GM12878 (cell line): ENCODE measurements at regions not wholly inside any gene's neighbourhood (a gene's known extent, or its start where the extent isn't known, plus 50 kb on each side); places are given as distances from the start of the nearest gene placed in this dataset.

Experiments
- ATAC-seq: fragments of 200-7000 bp; cut with Tn5 transposase; 3 replicates; pipeline ENCODE4 v1.9.1; 2020; ENCODE audit warnings: mild to moderate bottlenecking, moderate library complexity
- BruUV-seq: library from RNA; stranded (reverse); fragments of 400-500 nt; replicated peaks from 2 replicates; lab custom pipeline; 2021; lab: Mats Ljungman, UMichigan
- CTCF ChIA-PET: fragments of 300-600 bp; sonication (Branson Sonifier 250); formaldehyde crosslinking; extraction: SDS; loops from one replicate; lab custom pipeline; 2021; ENCODE audit warnings: inconsistent platforms; lab: Yijun Ruan, JAX
- POLR2A ChIA-PET: fragments of 350-600 bp; formaldehyde crosslinking; extraction: SDS; loops from one replicate; lab custom pipeline; 2021; ENCODE audit warnings: inconsistent platforms; lab: Charles Lee
- RAD21 ChIA-PET: fragments of 300-600 bp; sonication (Branson Sonifier 250); formaldehyde crosslinking; loops from one replicate; lab custom pipeline; 2023; ENCODE audit warnings: antibody characterized with exemption; ENCODE audit not compliant: unreplicated experiment; lab: Charles Lee
- SMC1A ChIA-PET: fragments of 300-600 bp; sonication (Branson Sonifier 250); formaldehyde crosslinking; loops from one replicate; lab custom pipeline; 2023; ENCODE audit not compliant: unreplicated experiment, uncharacterized antibody; lab: Charles Lee
- DNase-seq: peaks from one replicate; pipeline ENCODE4 v3.0.0-alpha.2; 2011; ENCODE audit warnings: low read depth, low spot score
- FAIRE-seq: peaks from 3 replicates; lab custom pipeline; 2011; peaks lifted over from hg19 to GRCh38; lab: Jason Lieb, UNC
- H2AFZ ChIP-seq: 2 replicates; pipeline ENCODE4 v1.6.0; 2011; ENCODE audit warnings: low read depth, low read length, control low read depth; ENCODE audit not compliant: control insufficient read depth
- H3K27ac ChIP-seq: 2 replicates; pipeline ENCODE4 v1.5.1; 2011; ENCODE audit warnings: control low read depth; ENCODE audit not compliant: control insufficient read depth, insufficient read depth
- H3K27me3 ChIP-seq, 2 experiments: replicated peaks in 1 of 2; 2 replicates each; pipeline versions ENCODE4 v1.6.0 to v1.6.1; 2011; ENCODE audit warnings: low read length in 1 of 2; ENCODE audit not compliant: control insufficient read depth in 2 of 2, insufficient read depth in 2 of 2
- H3K36me3 ChIP-seq, 2 experiments: 2 replicates each; pipeline ENCODE4 v1.5.1; 2011; ENCODE audit warnings: low read length in 1 of 2; ENCODE audit not compliant: control insufficient read depth in 2 of 2, insufficient read depth in 2 of 2
- H3K4me1 ChIP-seq: 2 replicates; pipeline ENCODE4 v1.6.1; 2011; ENCODE audit warnings: mild to moderate bottlenecking, low read length, moderate library complexity, mixed read lengths; ENCODE audit not compliant: control insufficient read depth, insufficient read depth
- H3K4me2 ChIP-seq: 2 replicates; pipeline ENCODE4 v1.6.0; 2011; ENCODE audit warnings: control low read depth; ENCODE audit not compliant: control insufficient read depth, insufficient read depth
- H3K4me3 ChIP-seq: fragments of 200-600 bp; sonication (generic); 2 replicates; pipeline ENCODE4 v1.5.1; 2016
- H3K79me2 ChIP-seq: 2 replicates; pipeline ENCODE4 v1.6.0; 2011; ENCODE audit warnings: low read length; ENCODE audit not compliant: control insufficient read depth, insufficient read depth
- H3K9ac ChIP-seq: 2 replicates; pipeline ENCODE4 v1.8.0; 2011; ENCODE audit warnings: low read length, control low read depth, mixed read lengths; ENCODE audit not compliant: control insufficient read depth, insufficient read depth
- H3K9me3 ChIP-seq: replicated peaks from 3 replicates; pipeline ENCODE4 v1.5.1; 2011; ENCODE audit warnings: mild to moderate bottlenecking, low read length; ENCODE audit not compliant: control insufficient read depth, insufficient read depth
- H4K20me1 ChIP-seq: 2 replicates; pipeline ENCODE4 v1.6.0; 2011; ENCODE audit not compliant: control insufficient read depth, insufficient read depth
- BCLAF1 ChIP-seq: fragments of 450-650 bp; IDR thresholded peaks from 2 replicates; pipeline ENCODE4 v1.6.1; 2017; ENCODE audit warnings: antibody characterized with exemption, mild to moderate bottlenecking, moderate library complexity
- CHD1 ChIP-seq: IDR thresholded peaks from 2 replicates; pipeline ENCODE4 v1.6.1; 2012; ENCODE audit warnings: low read depth, low read length, improper control_type of control experiment
- CHD4 ChIP-seq: fragments of 200-600 bp; sonication (generic); IDR thresholded peaks from 2 replicates; pipeline ENCODE4 v1.6.1; 2016; ENCODE audit warnings: mild to moderate bottlenecking
- POLR2AphosphoS5 ChIP-seq: IDR thresholded peaks from 2 replicates; pipeline ENCODE4 v1.6.1; 2011; ENCODE audit warnings: mild to moderate bottlenecking, low read length, inconsistent platforms
- RAD51 ChIP-seq: fragments of 450-650 bp; IDR thresholded peaks from 2 replicates; pipeline ENCODE4 v1.6.1; 2016; ENCODE audit warnings: moderate library complexity, mild to moderate bottlenecking, inconsistent platforms
- STAT3 ChIP-seq: IDR thresholded peaks from 2 replicates; pipeline ENCODE4 v1.6.1; 2011; ENCODE audit warnings: low read depth, low read length, improper control_type of control experiment
- SUPT20H ChIP-seq: IDR thresholded peaks from 2 replicates; pipeline ENCODE4 v1.6.1; 2011; ENCODE audit warnings: low read depth, mild to moderate bottlenecking, low read length, moderate library complexity, borderline replicate concordance; ENCODE audit not compliant: control insufficient read depth
- TCF12 ChIP-seq: IDR thresholded peaks from 2 replicates; pipeline ENCODE4 v1.6.1; 2011; ENCODE audit warnings: low read depth, mild to moderate bottlenecking, low read length
- ZBED1 ChIP-seq: IDR thresholded peaks from 2 replicates; pipeline ENCODE4 v1.6.1; 2016; ENCODE audit warnings: borderline replicate concordance
- WGBS: methylation state at CpG from one replicate; pipeline ENCODE4 v1.1.6; 2016; ENCODE audit warnings: low lambda C conversion rate; ENCODE audit not compliant: insufficient replicate concordance, insufficient coverage; ENCODE audit errors: missing lambda C conversion rate; 5-methylcytosine and 5-hydroxymethylcytosine counted together
- in situ Hi-C: fragments of 300-500 bp; cut with MboI; formaldehyde crosslinking; loops from 9 replicates; pipeline ENCODE4 v1.14.3; 2018; ENCODE audit warnings: mixed read lengths
- intact Hi-C: fragments of 100-400 bp; cut with micrococcal nuclease; formaldehyde crosslinking; loops from one replicate; pipeline ENCODE4 v1.14.2; 2022; ENCODE audit not compliant: unreplicated experiment
- TF ChIP-seq, protein P1 (sequence below): fragments of 450-650 bp; IDR thresholded peaks from 2 replicates; pipeline ENCODE4 v1.6.1; 2017; ENCODE audit warnings: mild to moderate bottlenecking, moderate library complexity

DNA sequence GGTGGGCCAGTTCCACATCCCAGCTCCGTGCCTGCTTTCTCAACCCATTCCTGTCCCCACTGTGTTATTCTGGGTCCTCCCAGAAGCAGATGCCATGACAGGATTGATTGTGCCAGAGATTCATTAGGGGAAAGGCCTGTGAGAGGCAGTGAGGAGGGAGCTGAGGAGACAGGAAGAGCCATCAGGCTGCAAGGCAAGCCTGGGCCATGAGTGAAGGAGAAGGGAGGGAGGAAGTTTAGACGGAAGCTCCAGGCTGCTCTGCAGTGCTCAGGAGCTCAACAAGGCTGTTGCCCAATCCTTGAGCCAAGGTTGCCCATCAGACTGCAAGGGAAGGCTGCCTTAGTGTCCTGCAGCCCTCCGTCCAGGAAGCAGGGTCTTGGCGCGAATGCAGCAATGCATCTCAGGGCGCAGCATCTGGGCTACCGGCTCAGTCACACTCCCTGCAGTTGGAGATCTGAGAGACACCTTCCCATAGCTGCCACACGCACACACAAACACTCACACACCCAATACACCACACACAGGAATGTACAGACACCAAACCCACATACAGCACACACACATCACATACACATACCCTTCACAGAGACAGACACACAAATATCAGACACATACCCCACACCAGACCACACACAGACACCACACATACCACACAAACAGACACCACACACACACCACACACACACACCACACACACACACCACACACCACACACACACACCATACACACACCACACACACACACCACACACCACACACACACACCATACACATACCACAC is 139.5 kb upstream of the NDUFV2 start:
- Histone ChIP-seq H3K27ac (no peak overlapping the region), H3K4me1 (no peaks in the 10 kb centered on the region; the same call in 1 of the 2 replicates), H4K20me1 (no peaks in the 10 kb centered on the region), H2AFZ (no peak overlapping the region), H3K4me3 (no peak overlapping the region), H3K4me2 (no peak overlapping the region), H3K27me3 (no peaks in the 10 kb centered on the region; a peak in 1 of 4 replicates), H3K36me3 (no peaks in the 10 kb centered on the region)
- ChIA-PET POLR2A (no interaction called here), RAD21 (no interaction called here), SMC1A (no interaction called here), CTCF (no interaction called here)
- BruUV-seq = no TSS peak
- DNase-seq = no peak
- no peak for ATAC-seq
- FAIRE-seq = no peak
- intact Hi-C loops = no loop called here
- TF ChIP-seq POLR2AphosphoS5 = no peak
- TF ChIP-seq, all 136 proteins: peak for 0
- 47% methylated on average over 8 of the region's 8 CpGs for WGBS
- no peak overlapping the region for H3K9ac ChIP-seq
- H3K9me3 ChIP-seq = no peaks in the 10 kb centered on the region
- H3K79me2 ChIP-seq = no peaks in the 10 kb centered on the region
- in situ Hi-C loops = loop anchor here (25.0 kb wide), 1 partner anchor 126 kb away; no protein-coding TSS in a partner anchor

- CTCF ChIA-PET = no interaction called here
- TF ChIP-seq STAT3 (no peak), BCLAF1 (no peak), TCF12 (no peak), ZBED1 (no peak), CHD1 (no peak), CHD4 (no peak), SUPT20H (no peak), RAD51 (no peak)
- TF ChIP-seq, protein P1, sequence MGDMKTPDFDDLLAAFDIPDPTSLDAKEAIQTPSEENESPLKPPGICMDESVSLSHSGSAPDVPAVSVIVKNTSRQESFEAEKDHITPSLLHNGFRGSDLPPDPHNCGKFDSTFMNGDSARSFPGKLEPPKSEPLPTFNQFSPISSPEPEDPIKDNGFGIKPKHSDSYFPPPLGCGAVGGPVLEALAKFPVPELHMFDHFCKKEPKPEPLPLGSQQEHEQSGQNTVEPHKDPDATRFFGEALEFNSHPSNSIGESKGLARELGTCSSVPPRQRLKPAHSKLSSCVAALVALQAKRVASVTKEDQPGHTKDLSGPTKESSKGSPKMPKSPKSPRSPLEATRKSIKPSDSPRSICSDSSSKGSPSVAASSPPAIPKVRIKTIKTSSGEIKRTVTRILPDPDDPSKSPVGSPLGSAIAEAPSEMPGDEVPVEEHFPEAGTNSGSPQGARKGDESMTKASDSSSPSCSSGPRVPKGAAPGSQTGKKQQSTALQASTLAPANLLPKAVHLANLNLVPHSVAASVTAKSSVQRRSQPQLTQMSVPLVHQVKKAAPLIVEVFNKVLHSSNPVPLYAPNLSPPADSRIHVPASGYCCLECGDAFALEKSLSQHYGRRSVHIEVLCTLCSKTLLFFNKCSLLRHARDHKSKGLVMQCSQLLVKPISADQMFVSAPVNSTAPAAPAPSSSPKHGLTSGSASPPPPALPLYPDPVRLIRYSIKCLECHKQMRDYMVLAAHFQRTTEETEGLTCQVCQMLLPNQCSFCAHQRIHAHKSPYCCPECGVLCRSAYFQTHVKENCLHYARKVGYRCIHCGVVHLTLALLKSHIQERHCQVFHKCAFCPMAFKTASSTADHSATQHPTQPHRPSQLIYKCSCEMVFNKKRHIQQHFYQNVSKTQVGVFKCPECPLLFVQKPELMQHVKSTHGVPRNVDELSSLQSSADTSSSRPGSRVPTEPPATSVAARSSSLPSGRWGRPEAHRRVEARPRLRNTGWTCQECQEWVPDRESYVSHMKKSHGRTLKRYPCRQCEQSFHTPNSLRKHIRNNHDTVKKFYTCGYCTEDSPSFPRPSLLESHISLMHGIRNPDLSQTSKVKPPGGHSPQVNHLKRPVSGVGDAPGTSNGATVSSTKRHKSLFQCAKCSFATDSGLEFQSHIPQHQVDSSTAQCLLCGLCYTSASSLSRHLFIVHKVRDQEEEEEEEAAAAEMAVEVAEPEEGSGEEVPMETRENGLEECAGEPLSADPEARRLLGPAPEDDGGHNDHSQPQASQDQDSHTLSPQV = no peak
Measured at GRCh38 chr18:8963876-8964275, 138.6 kb upstream of the NDUFV2 start.

More at GRCh38 chr18:8963876-8964275, 138.6 kb upstream of the NDUFV2 start:
- SMC1A ChIA-PET = no interaction called here
- POLR2A ChIA-PET = no interaction called here
- BruUV-seq = no TSS peak
- no peaks in the 10 kb centered on the region for H4K20me1 ChIP-seq
- intact Hi-C loops (no loop called here), in situ Hi-C loops (loop anchor here (25.0 kb wide), 1 partner anchor 127 kb away; no protein-coding TSS in a partner anchor)
- no peak for ATAC-seq
- no peaks in the 10 kb centered on the region; the same call in 1 of the 2 replicates for H3K4me1 ChIP-seq
- H3K9me3 ChIP-seq = no peaks in the 10 kb centered on the region
- RAD21 ChIA-PET = no interaction called here
- no peak overlapping the region for H2AFZ ChIP-seq
- H3K4me2 ChIP-seq = no peak overlapping the region
- FAIRE-seq = no peak
- H3K9ac ChIP-seq = no peak overlapping the region
- no peak overlapping the region for H3K4me3 ChIP-seq
- DNase-seq = no peak
- no peak overlapping the region for H3K27ac ChIP-seq
- H3K27me3 ChIP-seq = no peaks in the 10 kb centered on the region; a peak in 1 of 4 replicates
- H3K36me3 ChIP-seq = no peaks in the 10 kb centered on the region
- no peaks in the 10 kb centered on the region for H3K79me2 ChIP-seq
